ENCODE measurements at regions not wholly inside any gene's neighbourhood (a gene's known extent, or its start where the extent isn't known, plus 50 kb on each side); places are given as distances from the start of the nearest gene placed in this dataset.

DNA sequence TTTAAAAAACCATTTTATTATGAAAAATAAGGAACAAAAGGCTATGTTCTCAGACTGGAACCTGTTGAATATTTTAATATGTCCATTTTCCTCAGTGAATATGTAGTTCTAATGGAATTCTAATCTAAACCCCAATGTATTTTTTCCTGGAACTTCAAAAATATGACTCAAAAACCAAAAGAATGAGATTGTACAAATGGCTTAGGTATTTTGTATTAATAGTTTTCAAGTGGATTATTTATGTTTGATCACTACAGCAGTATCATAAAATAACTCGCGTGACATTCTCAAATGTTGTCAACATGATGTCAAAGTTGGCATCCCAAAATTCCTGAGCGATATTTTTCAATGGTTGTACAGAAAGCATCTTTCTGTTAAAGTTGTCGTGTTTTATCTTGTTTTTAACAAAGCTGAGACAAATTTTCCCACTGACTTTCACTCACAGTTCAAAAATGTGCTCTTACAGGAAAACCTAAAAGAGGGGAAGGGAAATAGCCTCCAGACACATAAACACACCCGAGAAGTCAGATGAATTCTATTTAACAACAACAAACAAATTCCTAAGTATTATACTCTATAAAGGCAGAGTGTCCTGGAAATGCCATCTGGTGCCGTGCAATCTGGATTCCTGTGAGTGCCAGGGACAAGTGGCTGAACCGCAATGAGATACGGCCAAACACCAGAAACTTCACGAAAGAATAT, 68.1 kb upstream of the TAS2R1 start:
- DNase-seq (ENCODE audit: low read depth): peak; percentile 46
- H3K4me3 ChIP-seq (ENCODE audit: control insufficient read depth, low read depth, low read length): no peak overlapping the region
- TF ChIP-seq, protein P1, sequence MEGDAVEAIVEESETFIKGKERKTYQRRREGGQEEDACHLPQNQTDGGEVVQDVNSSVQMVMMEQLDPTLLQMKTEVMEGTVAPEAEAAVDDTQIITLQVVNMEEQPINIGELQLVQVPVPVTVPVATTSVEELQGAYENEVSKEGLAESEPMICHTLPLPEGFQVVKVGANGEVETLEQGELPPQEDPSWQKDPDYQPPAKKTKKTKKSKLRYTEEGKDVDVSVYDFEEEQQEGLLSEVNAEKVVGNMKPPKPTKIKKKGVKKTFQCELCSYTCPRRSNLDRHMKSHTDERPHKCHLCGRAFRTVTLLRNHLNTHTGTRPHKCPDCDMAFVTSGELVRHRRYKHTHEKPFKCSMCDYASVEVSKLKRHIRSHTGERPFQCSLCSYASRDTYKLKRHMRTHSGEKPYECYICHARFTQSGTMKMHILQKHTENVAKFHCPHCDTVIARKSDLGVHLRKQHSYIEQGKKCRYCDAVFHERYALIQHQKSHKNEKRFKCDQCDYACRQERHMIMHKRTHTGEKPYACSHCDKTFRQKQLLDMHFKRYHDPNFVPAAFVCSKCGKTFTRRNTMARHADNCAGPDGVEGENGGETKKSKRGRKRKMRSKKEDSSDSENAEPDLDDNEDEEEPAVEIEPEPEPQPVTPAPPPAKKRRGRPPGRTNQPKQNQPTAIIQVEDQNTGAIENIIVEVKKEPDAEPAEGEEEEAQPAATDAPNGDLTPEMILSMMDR (IDR thresholded peaks at IDR 0.05; ENCODE audit: control insufficient read depth, insufficient read depth, low read depth, low read length, missing control alignments): no peak

DNA sequence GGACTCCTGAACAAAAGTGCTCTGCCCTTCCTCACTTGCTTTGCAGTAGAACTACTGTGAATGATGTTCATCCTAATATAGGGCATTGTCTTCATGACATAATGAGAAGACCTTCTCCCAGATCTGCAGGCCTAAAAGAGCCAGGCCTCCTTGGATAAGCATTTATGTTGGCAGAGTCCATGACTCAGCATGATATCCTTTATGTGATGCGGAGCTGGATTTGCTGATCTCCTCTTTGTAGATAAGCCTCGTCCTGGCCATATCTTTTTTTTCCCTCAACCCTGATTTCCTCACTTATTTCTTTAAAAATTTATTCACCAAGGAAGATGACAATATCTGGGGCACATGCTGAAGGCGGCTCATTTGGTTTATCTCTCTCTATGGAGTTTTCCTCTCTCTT, 62.4 kb upstream of the TAS2R1 start:
- no peak overlapping the region for H3K4me3 ChIP-seq (ENCODE audit: control insufficient read depth, low read depth, low read length)
- TF ChIP-seq, protein P1 (IDR thresholded peaks at IDR 0.05; ENCODE audit: control insufficient read depth, insufficient read depth, low read depth, low read length, missing control alignments): no peak

GRCh38 chr5:9691261-9691660, 61.1 kb upstream of the TAS2R1 start:
- no peak overlapping the region for H3K4me3 ChIP-seq (ENCODE audit: control insufficient read depth, low read depth, low read length)
- no peak for DNase-seq (ENCODE audit: low read depth)
- TF ChIP-seq, protein P1 (IDR thresholded peaks at IDR 0.05; ENCODE audit: control insufficient read depth, insufficient read depth, low read depth, low read length, missing control alignments): no peak

More for the DNA sequence above, 62.4 kb upstream of the TAS2R1 start:
- DNase-seq (ENCODE audit: low read depth): no peak

DNA sequence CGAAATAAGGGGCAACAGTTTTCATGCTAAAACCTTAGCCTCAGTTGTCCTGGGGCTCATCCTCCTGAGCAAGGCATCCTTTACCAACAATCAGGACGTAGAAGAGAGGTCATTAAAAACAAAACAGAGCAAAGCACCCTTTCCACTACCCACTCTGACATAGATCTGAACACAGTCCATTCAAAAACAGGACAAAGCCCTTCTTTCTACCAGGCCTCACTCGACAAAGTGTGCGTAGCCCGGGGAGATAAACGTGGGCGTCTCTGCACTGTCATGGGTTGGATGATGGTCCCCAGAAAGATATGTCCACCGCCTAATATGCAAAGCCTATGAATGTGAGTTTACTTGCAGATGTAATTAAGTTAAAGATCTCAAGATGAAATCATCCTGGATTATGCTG, 60.6 kb upstream of the TAS2R1 start:
- TF ChIP-seq, protein P1 (IDR thresholded peaks at IDR 0.05; ENCODE audit: control insufficient read depth, insufficient read depth, low read depth, low read length, missing control alignments): no peak

GRCh38 chr5:9686216-9686615, 56.1 kb upstream of the TAS2R1 start:
- no peak for DNase-seq (ENCODE audit: low read depth)
- TF ChIP-seq, protein P1 (IDR thresholded peaks at IDR 0.05; ENCODE audit: control insufficient read depth, insufficient read depth, low read depth, low read length, missing control alignments): no peak
- H3K4me3 ChIP-seq (ENCODE audit: control insufficient read depth, low read depth, low read length): no peak overlapping the region

More for the DNA sequence above, 60.6 kb upstream of the TAS2R1 start:
- DNase-seq (ENCODE audit: low read depth): no peak
- no peak overlapping the region for H3K4me3 ChIP-seq (ENCODE audit: control insufficient read depth, low read depth, low read length)

DNA sequence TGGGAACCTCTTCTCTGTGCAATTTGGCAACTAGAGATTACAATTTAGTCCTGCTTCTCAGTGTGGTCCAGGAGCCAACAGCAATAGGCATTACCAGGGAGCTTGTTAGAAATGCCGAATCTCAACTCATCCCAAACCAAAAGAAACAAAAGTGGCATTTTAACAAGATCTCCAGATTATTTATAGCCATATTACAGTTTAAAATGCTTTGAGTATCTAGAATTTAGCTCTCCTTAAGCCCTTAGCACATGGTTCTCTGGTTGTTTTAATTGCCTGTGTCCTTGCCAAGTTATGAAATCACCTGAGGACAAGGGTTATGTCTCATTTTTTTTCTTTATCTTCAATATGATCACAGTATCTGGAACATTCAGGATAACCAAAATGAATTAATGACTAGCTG, 51.6 kb upstream of the TAS2R1 start:
- DNase-seq (ENCODE audit: low read depth): no peak
- TF ChIP-seq, protein P1 (IDR thresholded peaks at IDR 0.05; ENCODE audit: control insufficient read depth, insufficient read depth, low read depth, low read length, missing control alignments): no peak
- no peak overlapping the region for H3K4me3 ChIP-seq (ENCODE audit: control insufficient read depth, low read depth, low read length)
